Astrocyte of the spinal cord (primary cell): ENCODE measurements at regions not wholly inside any gene's neighbourhood (a gene's known extent, or its start where the extent isn't known, plus 50 kb on each side); places are given as distances from the start of the nearest gene placed in this dataset.
A peak's percentile ranks its signal among the peaks of the same experiment; 100 is the strongest.

Experiments used
- DNase-seq: peaks from one replicate; pipeline ENCODE4 v3.0.0; 2011; ENCODE audit warnings: low read depth, low spot score
- H3K4me3 ChIP-seq: 2 replicates; pipeline ENCODE4 v1.5.1; 2011; ENCODE audit warnings: low read depth, mild to moderate bottlenecking, low read length, moderate library complexity
- in situ Hi-C: cut with HindIII; loops from 2 replicates; pipeline ENCODE4 v1.10.0; 2017; ENCODE audit warnings: low sequenced_read_pairs
- TF ChIP-seq, protein P1 (sequence below): IDR thresholded peaks from 2 replicates; pipeline ENCODE4 v1.5.1; 2012; ENCODE audit warnings: low read depth, mild to moderate bottlenecking, low read length, inconsistent platforms

DNA sequence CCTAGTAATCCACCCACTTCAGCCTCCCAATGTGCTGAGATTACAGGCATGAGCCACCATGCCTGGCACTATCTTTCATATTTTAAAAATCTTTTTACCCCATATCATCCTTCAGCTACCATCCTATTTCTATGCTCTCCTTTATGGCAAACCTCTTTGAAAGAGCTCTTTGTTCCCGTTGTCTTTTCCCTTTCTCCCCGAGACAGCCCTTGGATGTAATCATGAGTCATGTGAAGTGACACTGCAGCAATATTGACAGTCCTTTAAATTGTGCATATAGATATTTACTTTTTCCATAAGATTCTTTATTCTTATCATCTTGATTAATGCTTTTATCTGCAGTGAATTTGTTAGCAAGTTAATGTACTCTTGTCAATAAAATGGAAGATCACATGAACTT is 286.6 kb downstream of the ANKRD7 start:
- TF ChIP-seq, protein P1, sequence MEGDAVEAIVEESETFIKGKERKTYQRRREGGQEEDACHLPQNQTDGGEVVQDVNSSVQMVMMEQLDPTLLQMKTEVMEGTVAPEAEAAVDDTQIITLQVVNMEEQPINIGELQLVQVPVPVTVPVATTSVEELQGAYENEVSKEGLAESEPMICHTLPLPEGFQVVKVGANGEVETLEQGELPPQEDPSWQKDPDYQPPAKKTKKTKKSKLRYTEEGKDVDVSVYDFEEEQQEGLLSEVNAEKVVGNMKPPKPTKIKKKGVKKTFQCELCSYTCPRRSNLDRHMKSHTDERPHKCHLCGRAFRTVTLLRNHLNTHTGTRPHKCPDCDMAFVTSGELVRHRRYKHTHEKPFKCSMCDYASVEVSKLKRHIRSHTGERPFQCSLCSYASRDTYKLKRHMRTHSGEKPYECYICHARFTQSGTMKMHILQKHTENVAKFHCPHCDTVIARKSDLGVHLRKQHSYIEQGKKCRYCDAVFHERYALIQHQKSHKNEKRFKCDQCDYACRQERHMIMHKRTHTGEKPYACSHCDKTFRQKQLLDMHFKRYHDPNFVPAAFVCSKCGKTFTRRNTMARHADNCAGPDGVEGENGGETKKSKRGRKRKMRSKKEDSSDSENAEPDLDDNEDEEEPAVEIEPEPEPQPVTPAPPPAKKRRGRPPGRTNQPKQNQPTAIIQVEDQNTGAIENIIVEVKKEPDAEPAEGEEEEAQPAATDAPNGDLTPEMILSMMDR: no peak
- H3K4me3 ChIP-seq: no peak overlapping the region
- no peak for DNase-seq
- in situ Hi-C loops: no loop called here

DNA sequence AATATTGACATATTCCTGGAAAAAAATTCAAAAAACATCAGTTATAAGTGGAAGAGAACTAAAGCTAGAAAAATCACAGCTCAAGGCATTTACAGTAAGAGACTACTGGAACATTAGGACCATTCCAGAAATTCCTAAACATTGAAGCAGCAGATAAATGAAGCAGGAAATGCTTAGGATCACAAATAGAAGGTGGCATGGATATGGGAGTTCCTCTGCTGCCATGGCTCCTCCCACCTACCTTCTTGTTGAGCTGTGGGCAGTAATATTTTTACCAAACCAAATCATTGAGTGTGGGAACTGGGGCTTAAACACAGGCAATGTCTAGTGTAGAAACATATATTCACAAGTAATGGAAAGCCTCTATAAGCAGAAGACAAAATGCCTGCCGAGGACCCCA is 292.8 kb downstream of the ANKRD7 start:
- H3K4me3 ChIP-seq: no peak overlapping the region
- in situ Hi-C loops: no loop called here
- TF ChIP-seq, protein P1: no peak
- peak; percentile 6 for DNase-seq

DNA sequence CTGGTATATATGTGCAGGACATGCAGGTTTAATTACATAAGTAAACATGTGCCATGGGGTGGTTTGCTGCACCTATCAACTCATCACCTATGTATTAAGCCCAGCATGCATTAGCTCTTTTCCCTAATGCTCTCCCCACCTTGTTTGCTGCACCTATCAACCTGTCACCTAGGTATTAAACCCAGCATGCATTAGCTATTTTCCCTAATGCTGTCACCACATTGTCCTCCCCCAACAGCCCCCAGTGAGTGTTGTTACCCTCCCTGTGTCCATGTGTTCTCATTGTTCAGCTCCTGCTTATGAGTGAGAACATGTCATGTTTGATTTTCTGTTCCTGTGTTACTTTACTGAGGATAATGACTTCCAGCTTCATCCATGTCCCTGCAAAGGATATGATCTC is 300.5 kb downstream of the ANKRD7 start:
- TF ChIP-seq, protein P1: no peak
- H3K4me3 ChIP-seq: no peak overlapping the region
- in situ Hi-C loops: no loop called here
- DNase-seq: no peak

DNA sequence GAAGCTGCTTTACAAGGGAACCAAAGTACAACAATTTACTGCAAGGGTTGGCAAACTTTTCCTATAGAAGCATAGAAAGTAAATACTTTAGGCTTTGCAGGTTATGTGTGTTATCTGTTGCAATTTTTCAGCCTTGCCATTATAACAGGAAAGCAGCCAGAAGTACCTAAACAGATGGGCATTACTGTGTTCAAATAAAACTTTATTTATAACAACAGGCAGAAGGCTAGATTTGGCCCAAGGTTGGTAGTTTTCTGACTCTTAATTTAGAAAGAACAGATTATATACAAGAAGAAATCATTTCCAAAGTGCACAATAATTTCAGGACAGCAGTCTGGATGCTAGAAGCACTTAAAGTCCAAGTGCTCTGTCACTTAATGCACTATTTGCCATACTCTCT is 307.1 kb downstream of the ANKRD7 start:
- TF ChIP-seq, protein P1: no peak
- H3K4me3 ChIP-seq: no peak overlapping the region
- no peak for DNase-seq
- in situ Hi-C loops: no loop called here

DNA sequence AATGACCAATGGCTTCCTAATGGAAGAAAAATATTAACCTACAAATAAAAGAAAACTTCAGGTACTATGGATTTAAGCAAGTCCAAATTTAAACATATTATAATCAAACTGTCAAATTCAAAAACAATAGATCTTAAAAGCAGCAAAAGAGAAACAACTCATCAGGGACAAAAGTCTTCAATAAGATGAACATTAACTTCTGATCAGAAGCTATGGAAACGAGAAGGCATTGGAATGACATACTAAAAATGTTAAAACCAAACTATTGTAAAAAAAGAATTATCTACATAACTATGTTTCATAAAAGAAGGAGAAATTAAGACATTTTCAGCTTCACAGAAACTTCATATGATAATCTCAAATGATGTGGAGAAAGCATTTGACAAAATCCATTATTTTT is 334.7 kb downstream of the ANKRD7 start:
- TF ChIP-seq, protein P1: no peak
- no peak for DNase-seq
- in situ Hi-C loops: no loop called here
- no peak overlapping the region for H3K4me3 ChIP-seq

DNA sequence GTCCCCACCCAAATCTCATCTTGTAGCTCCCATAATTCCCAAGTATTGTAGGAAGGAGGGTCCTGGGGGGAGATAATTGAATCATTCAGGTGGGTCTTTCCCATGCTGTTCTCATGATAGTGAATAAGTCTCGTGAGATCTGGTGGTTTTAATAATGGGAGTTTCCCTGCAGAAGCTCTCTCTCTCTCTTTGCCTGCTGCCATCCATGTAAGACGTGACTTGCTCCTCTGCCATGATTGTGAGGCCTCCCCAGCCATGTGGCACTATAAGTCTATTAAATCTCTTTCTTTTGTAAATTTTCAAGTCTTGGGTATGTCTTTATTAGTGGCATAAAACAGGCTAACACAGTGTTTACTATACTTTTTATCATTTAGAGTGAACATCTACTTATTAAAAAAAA is 338.8 kb downstream of the ANKRD7 start:
- no peak overlapping the region for H3K4me3 ChIP-seq
- in situ Hi-C loops: no loop called here
- TF ChIP-seq, protein P1: no peak
- no peak for DNase-seq

DNA sequence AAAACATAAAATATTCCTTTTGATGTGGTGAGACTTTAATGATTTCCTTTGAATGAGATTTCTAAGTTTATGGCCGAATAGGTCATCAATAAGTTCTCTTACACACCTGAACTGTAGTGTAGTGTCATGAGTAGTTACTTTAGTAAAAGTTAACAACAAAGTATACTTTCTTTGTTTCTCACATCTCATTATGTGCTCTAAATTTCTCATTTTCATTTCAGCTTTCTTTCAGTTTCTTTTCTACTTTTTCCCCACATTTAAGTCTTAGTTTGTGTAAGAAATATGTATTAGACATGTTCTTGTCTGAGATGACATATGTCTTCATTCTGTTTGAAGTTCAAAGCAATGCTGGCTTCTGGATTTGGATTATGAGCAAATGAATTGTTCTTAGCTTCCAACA is 348.1 kb downstream of the ANKRD7 start:
- TF ChIP-seq, protein P1: no peak
- no peak overlapping the region for H3K4me3 ChIP-seq
- no peak for DNase-seq
- in situ Hi-C loops: no loop called here
